ENCODE measurements at regions not wholly inside any gene's neighbourhood (a gene's known extent, or its start where the extent isn't known, plus 50 kb on each side); places are given as distances from the start of the nearest gene placed in this dataset.

DNA sequence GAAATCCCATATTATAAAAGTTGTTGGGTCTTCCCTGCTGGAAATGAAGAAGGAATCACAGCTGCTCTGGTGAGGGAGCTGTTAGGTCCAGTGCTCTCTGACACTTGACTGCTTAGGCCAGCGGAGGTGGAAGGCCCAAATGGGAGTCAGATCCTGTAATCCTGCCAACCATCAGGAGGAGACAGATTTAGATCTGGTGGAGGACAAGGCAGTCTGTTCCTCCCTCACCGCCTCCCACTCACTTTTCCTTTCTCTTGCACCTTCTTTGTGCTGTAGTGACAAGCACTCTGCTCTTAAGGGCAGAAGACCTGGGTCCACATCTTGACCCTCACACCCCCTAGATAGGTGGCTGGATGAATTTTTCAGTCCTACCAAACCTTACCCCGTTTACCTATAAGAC is 59.7 kb upstream of the CHST1 start:
- ChIA-PET CTCF (ENCODE audit: low intra/inter-chr PET ratio, low total read pairs) (no interaction called here), POLR2A (no interaction called here)
- Histone ChIP-seq H3K27me3 (ENCODE audit: control insufficient read depth in 1 of 2, insufficient read depth in 2 of 2, low read length in 2 of 2) (peaks cover 0 to 13% of the 10 kb centered on the region in 2 experiments; a peak in 2 of 5 replicates), H3K79me2 (ENCODE audit: insufficient read depth, low read length) (no peaks in the 10 kb centered on the region), H2AFZ (ENCODE audit: low read length) (no peak overlapping the region), H3K9me3 (ENCODE audit: low read length) (no peaks in the 10 kb centered on the region), H3K27ac (ENCODE audit: extremely low read length, insufficient read depth, low read length) (no peak overlapping the region), H3K9ac (ENCODE audit: insufficient read depth, low read depth, low read length) (no peak overlapping the region), H3K4me2 (ENCODE audit: low read depth, low read length) (no peak overlapping the region), H4K20me1 (ENCODE audit: insufficient read depth, low read length) (no peaks in the 10 kb centered on the region), H3K4me1 (ENCODE audit: insufficient read depth, low read length) (no peaks in the 10 kb centered on the region), H3K4me3 (replicated peaks in 1 of 3; ENCODE audit: insufficient read depth in 1 of 3, low read depth in 2 of 3, low read length in 3 of 3) (no peak overlapping the region), H3K36me3 (replicated peaks in 1 of 2; ENCODE audit: control insufficient read depth in 1 of 2, insufficient read depth in 2 of 2, low read length in 2 of 2) (no peaks in the 10 kb centered on the region)
- DNase-seq (ENCODE audit: low spot score): no peak
- 5% methylated on average over 3 of the region's 3 CpGs for WGBS (ENCODE audit: low lambda C conversion rate)
- BruUV-seq (replicated peaks): no TSS peak
- no peak for FAIRE-seq
- ATAC-seq: no peak
- intact Hi-C loops (cut with micrococcal nuclease; ENCODE audit: unreplicated experiment) (no loop called here), in situ Hi-C loops (cut with HindIII; ENCODE audit: extremely low pct_ligation_motif_present, low pct_unique_long_range_greater_than_20kb) (no loop called here)
- TF ChIP-seq IRF2 (CRISPR knock-in tag; IDR thresholded peaks at IDR 0.05) (no peak), HNRNPK (IDR thresholded peaks at IDR 0.05; ENCODE audit: low read depth, low read length, poor library complexity, severe bottlenecking) (no peak), EED (CRISPR knock-in tag; IDR thresholded peaks at IDR 0.05) (no peak), RXRB (CRISPR knock-in tag; IDR thresholded peaks at IDR 0.05; ENCODE audit: borderline replicate concordance) (no peak), PCBP2 (optimal IDR thresholded peaks at IDR 0.05; ENCODE audit: low read depth, low read length, poor library complexity, severe bottlenecking) (no peak), ZNF335 (CRISPR knock-in tag; IDR thresholded peaks at IDR 0.05) (no peak), ZNF598 (CRISPR knock-in tag; IDR thresholded peaks at IDR 0.05; ENCODE audit: borderline replicate concordance) (no peak), TAF1 (CRISPR knock-in tag; IDR thresholded peaks at IDR 0.05) (no peak), KDM4B (CRISPR knock-in tag; IDR thresholded peaks at IDR 0.05) (no peak), SCMH1 (CRISPR knock-in tag; IDR thresholded peaks at IDR 0.05; ENCODE audit: borderline replicate concordance) (no peak), CREM (IDR thresholded peaks at IDR 0.05) (no peak), CREM (CRISPR knock-in tag; IDR thresholded peaks at IDR 0.05) (no peak), EHMT2 (IDR thresholded peaks at IDR 0.05; ENCODE audit: borderline replicate concordance, low read depth, low read length) (no peak), NR2F6 (IDR thresholded peaks at IDR 0.05) (no peak), NR2F6 (CRISPR knock-in tag; IDR thresholded peaks at IDR 0.05) (no peak), ZNF510 (CRISPR knock-in tag; IDR thresholded peaks at IDR 0.05; ENCODE audit: low read depth) (no peak), HDAC2 (CRISPR knock-in tag; IDR thresholded peaks at IDR 0.05) (no peak)
- TF ChIP-seq, protein P1, sequence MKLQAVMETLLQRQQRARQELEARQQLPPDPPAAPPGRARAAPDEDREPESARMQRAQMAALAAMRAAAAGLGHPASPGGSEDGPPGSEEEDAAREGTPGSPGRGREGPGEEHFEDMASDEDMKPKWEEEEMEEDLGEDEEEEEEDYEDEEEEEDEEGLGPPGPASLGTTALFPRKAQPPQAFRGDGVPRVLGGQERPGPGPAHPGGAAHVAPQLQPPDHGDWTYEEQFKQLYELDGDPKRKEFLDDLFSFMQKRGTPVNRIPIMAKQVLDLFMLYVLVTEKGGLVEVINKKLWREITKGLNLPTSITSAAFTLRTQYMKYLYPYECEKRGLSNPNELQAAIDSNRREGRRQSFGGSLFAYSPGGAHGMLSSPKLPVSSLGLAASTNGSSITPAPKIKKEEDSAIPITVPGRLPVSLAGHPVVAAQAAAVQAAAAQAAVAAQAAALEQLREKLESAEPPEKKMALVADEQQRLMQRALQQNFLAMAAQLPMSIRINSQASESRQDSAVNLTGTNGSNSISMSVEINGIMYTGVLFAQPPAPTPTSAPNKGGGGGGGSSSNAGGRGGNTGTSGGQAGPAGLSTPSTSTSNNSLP (IDR thresholded peaks at IDR 0.05; ENCODE audit: low read depth, low read length): no peak
- TF ChIP-seq, protein P2, sequence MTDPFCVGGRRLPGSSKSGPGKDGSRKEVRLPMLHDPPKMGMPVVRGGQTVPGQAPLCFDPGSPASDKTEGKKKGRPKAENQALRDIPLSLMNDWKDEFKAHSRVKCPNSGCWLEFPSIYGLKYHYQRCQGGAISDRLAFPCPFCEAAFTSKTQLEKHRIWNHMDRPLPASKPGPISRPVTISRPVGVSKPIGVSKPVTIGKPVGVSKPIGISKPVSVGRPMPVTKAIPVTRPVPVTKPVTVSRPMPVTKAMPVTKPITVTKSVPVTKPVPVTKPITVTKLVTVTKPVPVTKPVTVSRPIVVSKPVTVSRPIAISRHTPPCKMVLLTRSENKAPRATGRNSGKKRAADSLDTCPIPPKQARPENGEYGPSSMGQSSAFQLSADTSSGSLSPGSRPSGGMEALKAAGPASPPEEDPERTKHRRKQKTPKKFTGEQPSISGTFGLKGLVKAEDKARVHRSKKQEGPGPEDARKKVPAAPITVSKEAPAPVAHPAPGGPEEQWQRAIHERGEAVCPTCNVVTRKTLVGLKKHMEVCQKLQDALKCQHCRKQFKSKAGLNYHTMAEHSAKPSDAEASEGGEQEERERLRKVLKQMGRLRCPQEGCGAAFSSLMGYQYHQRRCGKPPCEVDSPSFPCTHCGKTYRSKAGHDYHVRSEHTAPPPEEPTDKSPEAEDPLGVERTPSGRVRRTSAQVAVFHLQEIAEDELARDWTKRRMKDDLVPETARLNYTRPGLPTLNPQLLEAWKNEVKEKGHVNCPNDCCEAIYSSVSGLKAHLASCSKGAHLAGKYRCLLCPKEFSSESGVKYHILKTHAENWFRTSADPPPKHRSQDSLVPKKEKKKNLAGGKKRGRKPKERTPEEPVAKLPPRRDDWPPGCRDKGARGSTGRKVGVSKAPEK (CRISPR knock-in tag; IDR thresholded peaks at IDR 0.05; ENCODE audit: borderline replicate concordance): no peak
- TF ChIP-seq, protein P3, sequence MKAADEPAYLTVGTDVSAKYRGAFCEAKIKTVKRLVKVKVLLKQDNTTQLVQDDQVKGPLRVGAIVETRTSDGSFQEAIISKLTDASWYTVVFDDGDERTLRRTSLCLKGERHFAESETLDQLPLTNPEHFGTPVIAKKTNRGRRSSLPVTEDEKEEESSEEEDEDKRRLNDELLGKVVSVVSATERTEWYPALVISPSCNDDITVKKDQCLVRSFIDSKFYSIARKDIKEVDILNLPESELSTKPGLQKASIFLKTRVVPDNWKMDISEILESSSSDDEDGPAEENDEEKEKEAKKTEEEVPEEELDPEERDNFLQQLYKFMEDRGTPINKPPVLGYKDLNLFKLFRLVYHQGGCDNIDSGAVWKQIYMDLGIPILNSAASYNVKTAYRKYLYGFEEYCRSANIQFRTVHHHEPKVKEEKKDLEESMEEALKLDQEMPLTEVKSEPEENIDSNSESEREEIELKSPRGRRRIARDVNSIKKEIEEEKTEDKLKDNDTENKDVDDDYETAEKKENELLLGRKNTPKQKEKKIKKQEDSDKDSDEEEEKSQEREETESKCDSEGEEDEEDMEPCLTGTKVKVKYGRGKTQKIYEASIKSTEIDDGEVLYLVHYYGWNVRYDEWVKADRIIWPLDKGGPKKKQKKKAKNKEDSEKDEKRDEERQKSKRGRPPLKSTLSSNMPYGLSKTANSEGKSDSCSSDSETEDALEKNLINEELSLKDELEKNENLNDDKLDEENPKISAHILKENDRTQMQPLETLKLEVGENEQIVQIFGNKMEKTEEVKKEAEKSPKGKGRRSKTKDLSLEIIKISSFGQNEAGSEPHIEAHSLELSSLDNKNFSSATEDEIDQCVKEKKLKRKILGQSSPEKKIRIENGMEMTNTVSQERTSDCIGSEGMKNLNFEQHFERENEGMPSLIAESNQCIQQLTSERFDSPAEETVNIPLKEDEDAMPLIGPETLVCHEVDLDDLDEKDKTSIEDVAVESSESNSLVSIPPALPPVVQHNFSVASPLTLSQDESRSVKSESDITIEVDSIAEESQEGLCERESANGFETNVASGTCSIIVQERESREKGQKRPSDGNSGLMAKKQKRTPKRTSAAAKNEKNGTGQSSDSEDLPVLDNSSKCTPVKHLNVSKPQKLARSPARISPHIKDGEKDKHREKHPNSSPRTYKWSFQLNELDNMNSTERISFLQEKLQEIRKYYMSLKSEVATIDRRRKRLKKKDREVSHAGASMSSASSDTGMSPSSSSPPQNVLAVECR (CRISPR knock-in tag; IDR thresholded peaks at IDR 0.05; ENCODE audit: borderline replicate concordance): no peak
